ENCODE measurements at regions not wholly inside any gene's neighbourhood (a gene's known extent, or its start where the extent isn't known, plus 50 kb on each side); places are given as distances from the start of the nearest gene placed in this dataset.

DNA sequence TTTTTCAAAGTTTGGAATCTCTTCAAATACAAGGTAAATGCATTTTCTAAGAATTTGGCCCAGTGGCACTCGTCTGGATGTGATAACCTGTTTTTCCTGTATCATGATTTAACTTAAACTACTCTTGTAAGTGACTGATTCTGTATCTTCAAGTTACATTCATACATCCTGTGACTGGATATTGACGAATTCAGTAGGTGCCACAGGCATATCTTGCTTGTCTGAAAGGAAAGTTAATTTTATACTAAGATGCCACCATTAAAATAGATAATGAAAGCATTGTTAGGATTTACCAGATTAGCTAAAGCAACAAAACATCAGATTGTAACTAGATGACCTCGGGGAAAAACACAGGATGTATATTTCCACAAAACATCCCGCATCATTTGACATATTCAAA lies 175.3 kb upstream of the ZNF608 start:
- TF ChIP-seq, protein P1, sequence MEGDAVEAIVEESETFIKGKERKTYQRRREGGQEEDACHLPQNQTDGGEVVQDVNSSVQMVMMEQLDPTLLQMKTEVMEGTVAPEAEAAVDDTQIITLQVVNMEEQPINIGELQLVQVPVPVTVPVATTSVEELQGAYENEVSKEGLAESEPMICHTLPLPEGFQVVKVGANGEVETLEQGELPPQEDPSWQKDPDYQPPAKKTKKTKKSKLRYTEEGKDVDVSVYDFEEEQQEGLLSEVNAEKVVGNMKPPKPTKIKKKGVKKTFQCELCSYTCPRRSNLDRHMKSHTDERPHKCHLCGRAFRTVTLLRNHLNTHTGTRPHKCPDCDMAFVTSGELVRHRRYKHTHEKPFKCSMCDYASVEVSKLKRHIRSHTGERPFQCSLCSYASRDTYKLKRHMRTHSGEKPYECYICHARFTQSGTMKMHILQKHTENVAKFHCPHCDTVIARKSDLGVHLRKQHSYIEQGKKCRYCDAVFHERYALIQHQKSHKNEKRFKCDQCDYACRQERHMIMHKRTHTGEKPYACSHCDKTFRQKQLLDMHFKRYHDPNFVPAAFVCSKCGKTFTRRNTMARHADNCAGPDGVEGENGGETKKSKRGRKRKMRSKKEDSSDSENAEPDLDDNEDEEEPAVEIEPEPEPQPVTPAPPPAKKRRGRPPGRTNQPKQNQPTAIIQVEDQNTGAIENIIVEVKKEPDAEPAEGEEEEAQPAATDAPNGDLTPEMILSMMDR (IDR thresholded peaks at IDR 0.05), result no peak
- no peak for TF ChIP-seq POLR2AphosphoS5 (IDR thresholded peaks at IDR 0.05)
- no peak for TF ChIP-seq POLR2A (IDR thresholded peaks at IDR 0.05)

All from sigmoid colon (tissue), 4 donors.